Suprapubic skin (tissue), 4 donors: ENCODE measurements at regions not wholly inside any gene's neighbourhood (a gene's known extent, or its start where the extent isn't known, plus 50 kb on each side); places are given as distances from the start of the nearest gene placed in this dataset.

Source experiments
- DNase-seq, 2 donors: peaks; one replicate each; pipeline ENCODE4 v3.0.0-alpha.2; 2019; ENCODE audit warnings: low spot score in 2 of 2
- H3K27ac ChIP-seq: fragments of 200-600 bp; sonication (generic); one replicate; pipeline ENCODE4 v1.5.1; 2019
- H3K27me3 ChIP-seq: fragments of 200-600 bp; sonication (generic); one replicate; pipeline ENCODE4 v1.5.1; 2019
- H3K36me3 ChIP-seq: fragments of 200-600 bp; sonication (generic); one replicate; pipeline ENCODE4 v1.5.1; 2019
- H3K4me1 ChIP-seq: fragments of 200-600 bp; sonication (generic); one replicate; pipeline ENCODE4 v1.5.1; 2019
- H3K4me3 ChIP-seq: fragments of 200-600 bp; sonication (generic); one replicate; pipeline ENCODE4 v1.5.1; 2019; ENCODE audit warnings: mild to moderate bottlenecking
- H3K9me3 ChIP-seq: fragments of 200-600 bp; sonication (generic); one replicate; pipeline ENCODE4 v1.5.1; 2019
- CTCF ChIP-seq, 2 donors: fragments of 200-600 bp in 1 of 2; fragments of 450-650 bp in 1 of 2; sonication (generic) in 1 of 2; IDR thresholded peaks; one replicate each; pipeline ENCODE4 v1.5.1; 2016 to 2019; ENCODE audit warnings: antibody characterized with exemption in 2 of 2, mild to moderate bottlenecking in 1 of 2, moderate library complexity in 1 of 2
- EP300 ChIP-seq: sonication (generic); formaldehyde crosslinking; IDR thresholded peaks from one replicate; pipeline ENCODE4 v1.6.1; 2017; ENCODE audit warnings: antibody characterized with exemption
- POLR2A ChIP-seq, 2 donors: fragments of 450-650 bp; IDR thresholded peaks; one replicate each; pipeline ENCODE4 v1.6.1; 2017; ENCODE audit warnings: antibody characterized with exemption in 2 of 2, mild to moderate bottlenecking in 2 of 2, moderate library complexity in 2 of 2
- POLR2AphosphoS5 ChIP-seq, 3 donors: sonication (generic); formaldehyde crosslinking; IDR thresholded peaks; one replicate each; pipeline ENCODE4 v1.6.1; 2017; ENCODE audit warnings: antibody characterized with exemption in 3 of 3
- WGBS: methylation state at CpG from one replicate; pipeline ENCODE4 v1.1.5; 2018; 5-methylcytosine and 5-hydroxymethylcytosine counted together

- no peak overlapping the region for H3K4me3 ChIP-seq
- H3K27me3 ChIP-seq = peaks cover 16% of the 10 kb centered on the region
- H3K9me3 ChIP-seq = no peaks in the 10 kb centered on the region
- 84% methylated on average over 5 of the region's 7 CpGs for WGBS
- no peaks in the 10 kb centered on the region for H3K4me1 ChIP-seq
- DNase-seq = no peak
- no peaks in the 10 kb centered on the region for H3K36me3 ChIP-seq
- no peak overlapping the region for H3K27ac ChIP-seq
- TF ChIP-seq EP300 = no peak
- no peak for TF ChIP-seq CTCF (IDR thresholded peaks at IDR 0.05)
- no peak for TF ChIP-seq POLR2AphosphoS5 (IDR thresholded peaks at IDR 0.05)
Measured at GRCh38 chr6:3939368-3939958, 90.3 kb downstream of the FAM50B start.

GRCh38 chr6:3939964-3940363, 90.8 kb downstream of the FAM50B start:
- no peaks in the 10 kb centered on the region for H3K9me3 ChIP-seq
- no peak for TF ChIP-seq EP300
- no peak for TF ChIP-seq POLR2A (IDR thresholded peaks at IDR 0.05)
- no peak for TF ChIP-seq POLR2AphosphoS5 (IDR thresholded peaks at IDR 0.05)
- TF ChIP-seq CTCF (IDR thresholded peaks at IDR 0.05) = no peak
- no peak overlapping the region for H3K27ac ChIP-seq
- peaks cover 16% of the 10 kb centered on the region for H3K27me3 ChIP-seq
- H3K36me3 ChIP-seq = no peaks in the 10 kb centered on the region
- no peak overlapping the region for H3K4me3 ChIP-seq
- DNase-seq = no peak
- WGBS = 54% methylated on average over 9 of the region's 9 CpGs
- H3K4me1 ChIP-seq = no peaks in the 10 kb centered on the region

GRCh38 chr6:3940703-3941102, 91.5 kb downstream of the FAM50B start:
- WGBS = 84% methylated on average over 2 of the region's 5 CpGs
- no peaks in the 10 kb centered on the region for H3K4me1 ChIP-seq
- H3K9me3 ChIP-seq = no peaks in the 10 kb centered on the region
- peaks cover 16% of the 10 kb centered on the region for H3K27me3 ChIP-seq
- no peak for DNase-seq
- TF ChIP-seq POLR2AphosphoS5 (IDR thresholded peaks at IDR 0.05) (no peak), CTCF (IDR thresholded peaks at IDR 0.05) (no peak), POLR2A (IDR thresholded peaks at IDR 0.05) (no peak), EP300 (no peak)
- no peak overlapping the region for H3K4me3 ChIP-seq
- no peaks in the 10 kb centered on the region for H3K36me3 ChIP-seq
- no peak overlapping the region for H3K27ac ChIP-seq

GRCh38 chr6:3943331-3943765, 94.2 kb downstream of the FAM50B start:
- TF ChIP-seq EP300 = no peak
- no peak for TF ChIP-seq CTCF (IDR thresholded peaks at IDR 0.05)
- TF ChIP-seq POLR2A (IDR thresholded peaks at IDR 0.05) = no peak
- no peak for TF ChIP-seq POLR2AphosphoS5 (IDR thresholded peaks at IDR 0.05)
- peaks cover 23% of the 10 kb centered on the region for H3K27me3 ChIP-seq
- DNase-seq = no peak
- no peaks in the 10 kb centered on the region for H3K36me3 ChIP-seq
- H3K27ac ChIP-seq = no peak overlapping the region
- no peaks in the 10 kb centered on the region for H3K9me3 ChIP-seq
- H3K4me1 ChIP-seq = no peaks in the 10 kb centered on the region
- 65% methylated on average over 12 of the region's 12 CpGs for WGBS
- H3K4me3 ChIP-seq = no peak overlapping the region

GRCh38 chr6:3944246-3944645, 95.1 kb downstream of the FAM50B start:
- H3K9me3 ChIP-seq = no peaks in the 10 kb centered on the region
- H3K27me3 ChIP-seq = peaks cover 27% of the 10 kb centered on the region
- DNase-seq = no peak
- WGBS = 91% methylated on average over 5 of the region's 5 CpGs
- no peak overlapping the region for H3K27ac ChIP-seq
- no peaks in the 10 kb centered on the region for H3K4me1 ChIP-seq
- no peak for TF ChIP-seq POLR2AphosphoS5 (IDR thresholded peaks at IDR 0.05)
- no peak for TF ChIP-seq CTCF (IDR thresholded peaks at IDR 0.05)
- no peak for TF ChIP-seq EP300
- no peak for TF ChIP-seq POLR2A (IDR thresholded peaks at IDR 0.05)
- H3K36me3 ChIP-seq = no peaks in the 10 kb centered on the region
- H3K4me3 ChIP-seq = no peak overlapping the region
